Brain microvascular endothelial cell (primary cell): ENCODE measurements at regions not wholly inside any gene's neighbourhood (a gene's known extent, or its start where the extent isn't known, plus 50 kb on each side); places are given as distances from the start of the nearest gene placed in this dataset.
A peak's percentile ranks its signal among the peaks of the same experiment; 100 is the strongest.

Source experiments
- DNase-seq: peaks from one replicate; pipeline ENCODE4 v3.0.0-alpha.2; 2020
- H3K27ac ChIP-seq: fragments of 250-450 bp; sonication (Bioruptor Pico); 2 replicates; pipeline ENCODE4 v1.5.1; 2020; ENCODE audit warnings: mild to moderate bottlenecking, moderate library complexity
- H3K27me3 ChIP-seq: fragments of 250-450 bp; sonication (Bioruptor Pico); replicated peaks from 2 replicates; pipeline ENCODE4 v1.5.1; 2020; ENCODE audit warnings: mild to moderate bottlenecking
- H3K36me3 ChIP-seq: fragments of 250-450 bp; sonication (Bioruptor Pico); replicated peaks from 2 replicates; pipeline ENCODE4 v1.5.1; 2020; ENCODE audit warnings: mild to moderate bottlenecking
- H3K4me3 ChIP-seq: 2 replicates; pipeline ENCODE4 v1.5.1; 2011; ENCODE audit warnings: low read depth, mild to moderate bottlenecking, control low read depth, low read length, moderate library complexity
- in situ Hi-C: cut with HindIII; loops from 2 replicates; pipeline ENCODE4 v1.10.0; 2017; ENCODE audit warnings: low sequenced_read_pairs, low pct_ligation_motif_present
- TF ChIP-seq, protein P1 (sequence below): IDR thresholded peaks from 2 replicates; pipeline ENCODE4 v1.5.1; 2011; ENCODE audit warnings: low read depth, mild to moderate bottlenecking, moderate library complexity, low read length, control low read depth, inconsistent platforms; ENCODE audit errors: missing control alignments

DNA sequence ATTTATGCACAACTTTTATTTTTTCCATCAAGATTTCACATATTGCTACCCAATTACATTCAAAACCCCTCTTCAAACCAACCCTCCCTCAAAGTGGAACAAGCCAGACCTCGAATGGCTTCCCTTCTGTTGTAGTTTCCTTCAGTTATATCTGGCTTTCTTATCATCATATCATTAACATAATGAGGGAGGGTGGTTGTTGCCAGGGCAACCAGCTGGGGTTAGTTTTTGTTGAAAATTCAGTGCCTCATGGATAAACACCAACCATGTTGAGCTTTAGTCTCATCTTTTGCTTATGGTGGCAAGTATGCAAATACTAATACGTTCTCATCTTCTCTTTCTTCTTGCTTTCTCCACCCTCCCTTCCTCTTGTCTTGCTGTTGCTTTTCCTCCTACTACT, 359.7 kb downstream of the CDH11 start:
- in situ Hi-C loops: no loop called here
- Histone ChIP-seq H3K36me3 (no peaks in the 10 kb centered on the region), H3K27ac (no peak overlapping the region), H3K27me3 (no peaks in the 10 kb centered on the region), H3K4me3 (no peak overlapping the region)
- TF ChIP-seq, protein P1, sequence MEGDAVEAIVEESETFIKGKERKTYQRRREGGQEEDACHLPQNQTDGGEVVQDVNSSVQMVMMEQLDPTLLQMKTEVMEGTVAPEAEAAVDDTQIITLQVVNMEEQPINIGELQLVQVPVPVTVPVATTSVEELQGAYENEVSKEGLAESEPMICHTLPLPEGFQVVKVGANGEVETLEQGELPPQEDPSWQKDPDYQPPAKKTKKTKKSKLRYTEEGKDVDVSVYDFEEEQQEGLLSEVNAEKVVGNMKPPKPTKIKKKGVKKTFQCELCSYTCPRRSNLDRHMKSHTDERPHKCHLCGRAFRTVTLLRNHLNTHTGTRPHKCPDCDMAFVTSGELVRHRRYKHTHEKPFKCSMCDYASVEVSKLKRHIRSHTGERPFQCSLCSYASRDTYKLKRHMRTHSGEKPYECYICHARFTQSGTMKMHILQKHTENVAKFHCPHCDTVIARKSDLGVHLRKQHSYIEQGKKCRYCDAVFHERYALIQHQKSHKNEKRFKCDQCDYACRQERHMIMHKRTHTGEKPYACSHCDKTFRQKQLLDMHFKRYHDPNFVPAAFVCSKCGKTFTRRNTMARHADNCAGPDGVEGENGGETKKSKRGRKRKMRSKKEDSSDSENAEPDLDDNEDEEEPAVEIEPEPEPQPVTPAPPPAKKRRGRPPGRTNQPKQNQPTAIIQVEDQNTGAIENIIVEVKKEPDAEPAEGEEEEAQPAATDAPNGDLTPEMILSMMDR: no peak
- DNase-seq: no peak

DNA sequence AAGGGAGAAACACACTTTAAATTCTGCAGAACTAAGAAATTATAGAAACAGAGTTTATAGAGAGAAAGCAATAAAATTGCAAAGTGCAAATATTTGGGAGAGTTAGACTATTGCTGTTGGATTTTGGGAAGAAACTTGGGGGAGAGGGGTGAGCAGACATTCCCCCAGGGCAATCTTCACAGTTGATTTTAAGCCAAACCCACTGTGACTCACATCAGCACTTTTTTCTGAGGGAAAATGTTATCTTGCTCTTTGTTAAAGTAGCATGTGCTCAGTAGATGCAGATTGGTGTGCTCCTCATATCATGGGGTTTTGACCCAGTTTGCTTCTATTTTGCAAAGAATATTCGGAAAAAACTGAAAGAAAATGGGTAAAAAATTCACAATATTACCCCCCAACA, 367.6 kb downstream of the CDH11 start:
- DNase-seq: peak; percentile 28
- H3K4me3 ChIP-seq: no peak overlapping the region
- H3K27me3 ChIP-seq: no peaks in the 10 kb centered on the region
- TF ChIP-seq, protein P1: no peak
- H3K36me3 ChIP-seq: no peaks in the 10 kb centered on the region
- in situ Hi-C loops: no loop called here
- H3K27ac ChIP-seq: no peak overlapping the region

DNA sequence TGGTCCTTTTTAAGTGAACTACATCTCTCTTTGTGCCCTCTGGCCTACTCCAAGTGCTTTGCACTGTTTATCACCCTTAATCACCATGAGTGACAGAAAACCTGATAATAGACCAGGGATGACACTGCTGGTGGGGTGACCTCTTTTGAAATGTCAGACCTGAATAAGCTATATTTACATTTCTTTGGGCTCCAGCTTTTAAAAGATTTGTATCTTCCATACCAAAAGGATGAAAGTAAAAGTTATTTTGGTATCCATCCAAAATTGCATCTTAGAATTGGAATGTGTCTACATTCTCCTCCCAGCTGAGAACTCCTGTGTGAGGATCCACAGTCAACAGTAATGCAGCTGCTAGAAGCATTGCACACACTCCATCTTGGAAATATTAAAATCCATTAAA, 370.0 kb downstream of the CDH11 start:
- TF ChIP-seq, protein P1: no peak
- in situ Hi-C loops: no loop called here
- no peaks in the 10 kb centered on the region for H3K36me3 ChIP-seq
- no peak overlapping the region for H3K4me3 ChIP-seq
- DNase-seq: peak; percentile 87
- peak overlapping the region; percentile 80 for H3K27ac ChIP-seq
- H3K27me3 ChIP-seq: no peaks in the 10 kb centered on the region

GRCh38 chr16:64749346-64749745, 372.5 kb downstream of the CDH11 start:
- Histone ChIP-seq H3K27me3 (no peaks in the 10 kb centered on the region), H3K4me3 (no peak overlapping the region), H3K36me3 (no peaks in the 10 kb centered on the region), H3K27ac (no peak overlapping the region)
- DNase-seq: no peak
- TF ChIP-seq, protein P1: no peak
- in situ Hi-C loops: no loop called here

DNA sequence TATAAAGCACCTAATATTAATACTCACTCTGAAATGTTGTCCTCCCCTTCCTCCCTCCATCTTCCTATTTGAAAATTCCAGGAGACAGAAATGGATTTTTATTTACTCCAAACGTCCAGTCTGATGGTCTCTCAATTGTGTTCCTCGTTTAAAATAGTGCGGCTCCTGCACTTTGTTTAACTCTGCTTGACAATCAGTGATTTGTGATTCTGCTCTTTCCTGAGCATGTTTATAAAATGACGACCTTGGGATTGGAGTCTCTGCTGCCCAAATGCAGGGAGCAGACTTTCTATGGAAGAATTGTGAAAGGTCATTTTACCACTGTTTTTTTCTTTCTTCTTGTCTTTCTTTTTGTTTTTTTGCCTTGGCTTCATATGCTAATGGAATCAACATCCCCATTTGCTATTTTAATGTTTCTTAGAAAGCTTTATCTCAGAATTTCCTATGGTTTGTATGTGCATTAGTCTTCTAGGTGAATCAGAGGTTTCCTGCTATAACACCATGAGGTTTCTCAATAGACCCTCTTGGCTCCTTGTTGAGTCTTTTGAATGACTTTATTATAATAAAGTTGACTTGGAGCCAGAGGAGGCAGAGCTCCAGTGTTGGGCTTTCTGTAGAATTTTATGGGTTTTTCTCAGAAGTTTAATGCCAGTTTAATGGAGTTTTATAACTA, 376.5 kb downstream of the CDH11 start:
- no peak overlapping the region for H3K27ac ChIP-seq
- TF ChIP-seq, protein P1: no peak
- in situ Hi-C loops: no loop called here
- no peak overlapping the region for H3K4me3 ChIP-seq
- DNase-seq: no peak
- H3K36me3 ChIP-seq: no peaks in the 10 kb centered on the region
- H3K27me3 ChIP-seq: no peaks in the 10 kb centered on the region
